OCI-M1 (cell line): ENCODE measurements at regions not wholly inside any gene's neighbourhood (a gene's known extent, or its start where the extent isn't known, plus 50 kb on each side); places are given as distances from the start of the nearest gene placed in this dataset.

Source experiments
- DNase-seq: peaks from one replicate; lab custom pipeline; 2025; lab: John Stamatoyannopoulos, UW

DNA sequence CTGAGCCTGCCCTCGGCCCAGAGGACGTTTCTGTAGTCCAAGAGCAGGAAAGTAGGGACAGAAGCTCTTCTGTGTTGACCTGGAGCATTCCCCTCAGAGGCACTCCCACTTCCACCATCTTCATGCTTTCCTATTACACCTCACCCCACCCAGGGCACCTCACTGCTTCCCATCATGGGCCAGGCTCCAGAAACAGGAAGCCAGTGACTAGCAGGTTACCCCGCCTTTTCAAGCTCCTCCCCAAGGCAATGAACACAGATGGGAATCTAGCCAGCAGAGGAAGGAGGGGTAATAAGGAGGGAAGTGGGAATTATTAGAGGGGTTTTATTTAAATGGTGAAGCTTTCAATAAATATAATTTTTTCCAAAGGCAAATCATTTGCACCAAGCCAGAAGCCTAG, 308.8 kb upstream of the MGAT5 start:
- DNase-seq, result no peak

DNA sequence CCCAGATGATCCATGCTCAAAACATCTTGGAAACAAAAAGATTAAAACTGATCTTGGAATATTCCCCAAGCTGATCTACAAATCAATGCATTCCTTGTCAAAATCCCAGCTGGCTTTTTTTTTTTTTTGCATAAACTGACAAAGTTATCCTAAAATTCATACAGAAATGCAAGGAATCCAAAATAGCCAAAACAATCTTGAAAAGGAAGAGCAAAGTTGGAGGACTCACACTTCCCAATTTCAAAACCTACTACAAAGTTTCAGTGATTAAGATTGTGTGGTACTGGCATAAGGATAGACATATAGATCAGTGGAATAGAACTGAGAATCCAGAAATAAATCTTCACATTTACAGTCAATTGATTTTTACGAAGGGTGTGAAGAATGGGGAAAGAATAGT, 306.8 kb upstream of the MGAT5 start:
- DNase-seq, result no peak

DNA sequence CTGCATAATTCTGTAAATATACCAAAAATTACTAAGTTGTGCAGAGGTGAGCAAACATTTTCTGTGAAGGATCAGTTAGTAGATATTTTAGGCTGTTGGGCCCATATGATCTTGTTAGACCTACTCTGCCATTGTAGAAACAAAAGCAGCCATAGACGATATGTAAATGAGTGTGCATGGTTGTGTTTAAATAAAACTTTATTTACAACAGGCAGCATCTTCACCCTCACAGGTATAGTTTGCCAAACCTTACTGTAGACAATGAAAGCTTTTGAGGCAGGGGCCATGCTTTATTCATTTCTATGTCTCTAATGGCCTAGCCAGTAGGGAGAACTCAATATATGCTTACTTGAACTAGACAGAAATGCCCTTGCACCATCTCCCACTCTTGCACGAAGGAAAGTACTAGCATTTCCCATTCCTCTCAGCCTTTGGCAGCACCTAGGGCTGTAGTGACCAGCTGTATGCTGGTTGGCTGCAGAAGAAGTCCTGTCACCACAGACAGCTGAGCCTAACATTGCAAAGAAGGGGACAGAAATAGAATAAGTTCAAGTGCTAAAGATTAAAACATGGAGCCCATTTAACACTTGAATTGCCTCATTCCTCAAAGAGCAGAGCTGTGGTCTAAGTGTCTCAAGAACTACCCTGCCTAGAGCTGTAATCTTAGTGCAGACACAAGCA, 305.1 kb upstream of the MGAT5 start:
- DNase-seq, result no peak

DNA sequence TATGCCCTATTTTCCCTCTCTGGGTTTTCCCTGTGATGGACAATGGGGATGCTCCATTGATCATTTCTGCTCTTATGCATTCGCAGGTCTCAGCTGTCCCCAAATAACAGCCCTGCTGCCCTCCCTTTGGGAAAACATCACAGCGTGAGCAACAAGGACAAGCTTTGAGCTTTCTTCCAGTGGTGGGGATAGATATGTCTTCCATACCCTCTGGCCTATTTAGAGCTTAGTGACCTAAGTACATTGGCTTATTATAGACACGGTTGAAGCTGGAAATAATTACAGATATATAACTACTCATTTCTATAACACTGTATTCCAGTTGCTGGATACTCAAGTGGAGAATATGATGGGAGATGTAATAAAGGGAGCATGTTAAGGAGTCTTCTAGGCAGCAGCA, 304.3 kb upstream of the MGAT5 start:
- no peak for DNase-seq

DNA sequence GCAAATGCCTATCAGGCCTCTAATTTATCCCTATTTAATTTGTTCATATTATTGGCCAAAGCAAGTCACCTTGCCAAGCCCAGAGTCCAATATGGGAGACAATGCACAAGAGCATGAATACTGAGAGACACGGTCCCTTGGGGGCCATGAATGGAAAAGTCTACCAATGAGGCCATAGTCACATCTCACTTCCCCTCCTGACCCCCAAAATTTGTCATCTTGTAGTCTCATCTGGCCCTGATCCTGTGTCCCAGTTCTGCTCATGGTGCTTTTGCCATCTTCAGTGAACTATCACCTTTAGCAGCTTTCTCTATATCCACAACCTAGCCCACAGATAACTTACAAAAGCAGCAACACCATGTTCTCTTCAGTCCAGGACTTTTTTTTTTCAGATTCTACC, 302.7 kb upstream of the MGAT5 start:
- no peak for DNase-seq

DNA sequence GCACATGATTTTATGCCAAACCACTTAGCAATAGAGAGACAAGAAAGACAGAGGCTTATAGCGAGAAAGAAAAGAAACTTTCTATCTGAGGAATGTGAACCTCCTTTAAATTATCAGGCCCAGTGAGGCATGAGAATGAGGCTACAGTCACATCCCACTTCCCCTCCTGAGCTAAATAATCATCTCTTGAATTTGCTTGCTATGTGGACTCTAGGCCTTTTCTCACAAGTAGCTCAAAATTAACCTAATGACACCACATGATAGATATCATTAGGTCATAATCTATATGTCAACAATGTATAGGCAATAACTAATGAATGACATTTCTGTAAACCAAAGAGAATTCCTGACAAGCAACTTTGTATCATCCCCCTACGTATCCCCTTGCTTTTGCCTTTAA, 301.5 kb upstream of the MGAT5 start:
- no peak for DNase-seq

DNA sequence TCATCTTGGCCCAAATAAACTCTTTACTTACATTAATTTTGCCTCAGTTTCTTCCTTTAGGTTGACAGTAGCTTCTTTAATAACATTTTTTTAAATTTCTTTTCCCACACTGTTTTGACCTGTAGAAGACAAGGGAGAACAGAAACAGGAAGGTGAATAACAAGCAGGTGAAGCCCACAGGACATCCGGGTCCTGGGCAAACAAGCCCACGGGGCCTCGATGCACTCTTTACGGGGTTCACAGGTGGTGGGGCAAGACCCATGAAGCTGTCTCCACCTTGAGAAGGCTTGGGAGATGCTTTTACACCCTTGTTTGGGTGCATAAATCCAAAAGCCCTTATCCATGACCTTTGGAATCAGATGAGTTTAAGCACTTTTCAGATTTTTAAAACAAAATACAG, 301.0 kb upstream of the MGAT5 start:
- DNase-seq, result no peak

DNA sequence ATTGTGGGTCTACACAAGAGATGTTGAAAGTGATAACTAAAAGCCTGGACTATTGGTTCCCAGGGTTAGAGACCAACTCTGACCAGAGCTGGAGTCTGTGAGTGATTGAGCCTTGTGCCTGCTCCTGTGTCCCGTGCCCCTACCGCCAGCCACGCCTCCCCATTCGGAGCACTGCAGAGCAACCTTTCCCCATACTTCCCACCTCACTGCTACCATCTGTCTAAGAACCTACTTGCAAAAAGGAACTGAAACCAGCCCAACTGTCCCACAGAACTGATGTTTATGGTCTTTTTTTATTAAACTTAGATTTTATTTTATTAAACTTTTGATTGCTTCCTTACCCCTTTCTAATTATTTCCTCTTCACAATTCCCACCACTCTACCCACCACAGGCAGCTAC, 300.3 kb upstream of the MGAT5 start:
- no peak for DNase-seq

DNA sequence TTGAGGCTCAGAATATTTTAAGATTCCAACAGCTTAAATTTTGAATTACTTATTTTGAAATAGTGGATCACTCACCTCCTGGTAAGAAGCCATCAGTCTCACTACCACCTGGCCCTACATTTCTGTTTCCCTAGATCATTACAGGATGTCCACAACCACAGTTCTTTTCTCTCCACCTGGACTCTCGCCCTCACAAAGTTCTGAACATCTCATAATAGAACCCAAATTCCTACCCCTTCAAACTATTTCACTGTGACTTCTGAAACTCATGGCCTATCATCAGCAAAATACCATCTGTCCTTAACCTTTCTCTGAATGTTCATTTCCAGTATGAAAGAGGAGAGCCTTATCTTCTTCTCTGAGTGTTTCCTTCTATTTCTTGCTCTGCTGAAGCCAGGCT, 299.2 kb upstream of the MGAT5 start:
- no peak for DNase-seq

DNA sequence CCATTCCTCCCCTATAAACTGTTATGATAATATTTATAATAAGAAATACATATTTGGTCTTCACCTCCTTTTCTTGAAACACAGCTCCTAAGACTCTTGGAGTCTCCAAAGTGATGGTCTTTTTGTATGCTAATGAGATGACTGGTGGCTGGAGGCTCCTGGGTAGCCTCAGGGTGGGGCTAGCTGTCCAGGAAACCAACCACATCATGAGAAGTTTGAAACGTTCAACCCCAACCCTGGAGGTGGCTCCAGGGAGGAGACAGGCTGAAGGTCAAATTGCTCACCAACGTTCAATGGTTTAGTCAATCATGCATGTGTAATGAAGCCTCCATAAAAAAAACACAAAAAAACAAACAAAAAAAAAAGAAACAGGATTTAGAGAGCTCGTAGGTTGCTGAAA, 298.7 kb upstream of the MGAT5 start:
- no peak for DNase-seq

DNA sequence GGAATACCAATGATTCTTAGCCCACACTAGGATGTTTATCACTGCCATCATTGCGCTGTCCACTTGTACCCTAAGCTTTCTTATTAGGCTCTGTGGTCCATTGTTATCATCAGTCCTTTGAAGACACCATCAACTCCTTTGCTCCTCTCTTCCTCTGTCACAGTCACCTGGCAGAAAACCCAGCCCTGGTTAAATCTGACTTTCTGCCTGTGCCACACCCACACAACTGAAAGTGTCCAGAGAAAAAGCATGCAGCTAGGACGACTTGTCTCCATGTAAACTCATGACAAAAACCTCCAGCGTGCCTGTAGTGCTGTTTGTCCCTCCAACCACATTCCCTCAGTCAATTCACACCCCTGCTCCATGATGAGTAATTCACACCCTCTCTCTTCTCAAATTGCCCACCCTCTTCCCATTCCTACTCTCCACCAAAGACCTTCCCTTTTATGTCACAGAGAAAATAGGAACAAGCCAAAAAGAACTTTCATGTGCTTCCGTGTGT, 297.4 kb upstream of the MGAT5 start:
- no peak for DNase-seq

DNA sequence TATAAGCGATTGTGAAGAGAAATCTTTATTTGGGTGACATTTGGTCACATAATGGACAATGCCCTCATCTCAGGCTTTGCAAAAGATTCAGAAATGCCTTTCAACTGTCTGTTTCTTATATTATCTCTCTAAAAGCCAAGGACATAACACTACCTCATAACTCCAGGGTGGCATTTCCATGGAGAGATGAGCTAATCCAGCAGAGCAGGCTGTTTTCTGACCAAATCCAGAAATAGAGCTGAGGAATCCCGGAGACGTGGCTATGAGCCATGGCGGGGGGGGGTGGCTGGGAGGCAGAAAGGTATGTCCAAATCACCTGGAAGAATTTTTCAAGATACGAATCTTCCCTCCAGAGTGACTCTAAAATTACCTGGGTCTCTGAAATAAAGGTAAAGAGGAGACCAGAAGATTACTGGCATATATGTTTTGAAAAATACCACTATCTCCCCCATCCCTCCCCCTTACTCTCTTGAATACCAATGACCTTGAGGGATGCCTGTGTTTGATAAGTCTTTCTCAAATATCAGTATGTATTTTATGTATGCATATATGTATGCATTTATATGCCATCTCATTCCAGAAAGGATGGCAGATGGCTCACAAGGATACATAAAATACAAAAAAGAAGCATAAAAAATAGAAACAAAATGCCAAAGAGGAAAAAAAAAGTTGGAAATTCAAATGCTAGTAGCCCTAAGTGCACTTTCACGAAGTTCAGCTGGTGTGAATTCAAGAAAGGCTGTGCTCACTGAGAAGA, 296.0 kb upstream of the MGAT5 start:
- no peak for DNase-seq

DNA sequence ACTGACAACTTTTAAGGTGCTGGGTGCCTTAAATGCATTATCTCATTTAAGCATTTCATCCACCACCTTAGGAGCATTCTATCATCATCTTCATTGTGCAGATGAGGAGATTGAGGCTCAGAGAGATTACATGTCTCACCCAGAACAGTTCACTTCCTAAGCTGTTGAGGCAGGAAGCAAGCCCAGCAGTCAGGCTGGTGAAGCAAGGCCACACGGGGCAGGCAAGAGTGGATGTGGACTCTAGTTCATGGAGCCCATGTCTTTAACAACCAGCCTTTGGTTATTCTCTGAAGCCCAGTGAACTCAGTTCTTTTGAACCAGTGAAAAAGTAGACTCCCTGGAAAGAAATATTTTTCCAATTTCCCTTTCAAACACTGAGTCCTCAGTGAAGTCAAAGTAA, 294.8 kb upstream of the MGAT5 start:
- DNase-seq, result no peak

DNA sequence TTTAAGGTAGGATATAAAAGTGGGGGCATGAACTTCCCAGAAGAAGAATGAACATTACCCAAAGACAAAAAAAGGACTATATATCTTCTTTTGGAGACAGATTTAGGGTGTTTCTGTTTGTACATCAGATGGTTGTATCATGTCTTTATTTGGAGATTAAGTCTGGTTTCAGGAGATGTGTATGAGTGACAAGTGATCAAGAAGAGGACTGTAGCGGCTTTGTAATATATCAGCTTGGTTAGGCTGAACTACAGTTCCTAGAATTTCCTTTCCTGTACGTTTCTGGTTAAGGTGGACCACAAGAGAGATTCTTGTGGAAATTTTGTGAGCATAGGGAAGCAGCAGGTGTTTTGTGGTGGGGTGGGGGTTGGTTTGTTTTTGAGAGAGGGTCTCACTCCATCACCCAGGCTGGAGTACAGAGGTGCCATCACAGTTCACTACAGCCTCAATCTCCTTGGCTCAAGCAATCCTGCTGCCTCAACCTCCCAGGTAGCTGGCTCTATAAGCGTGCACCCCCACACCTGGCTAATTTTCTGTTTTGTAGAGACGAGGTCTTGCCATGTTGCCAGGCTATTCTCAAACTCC, 287.1 kb upstream of the MGAT5 start:
- DNase-seq, result no peak

DNA sequence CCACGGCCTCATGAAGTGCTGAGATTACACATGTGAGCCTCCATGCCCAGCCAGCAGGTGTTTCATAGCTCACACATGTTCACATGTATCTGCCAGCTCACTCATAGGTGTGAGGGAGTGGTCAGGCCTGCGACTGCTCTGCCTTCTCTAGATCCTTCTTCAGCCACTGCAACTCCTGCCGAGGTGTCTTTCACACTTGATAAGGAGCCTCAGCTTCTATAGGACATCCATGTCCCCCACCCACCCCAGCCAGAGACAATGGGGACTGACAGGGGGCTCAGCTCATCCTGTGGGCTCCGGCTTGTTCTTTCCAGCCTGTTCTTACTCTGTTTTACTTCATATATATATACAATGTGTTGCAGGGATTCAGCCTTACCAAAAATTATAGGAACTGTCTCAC, 286.5 kb upstream of the MGAT5 start:
- no peak for DNase-seq

DNA sequence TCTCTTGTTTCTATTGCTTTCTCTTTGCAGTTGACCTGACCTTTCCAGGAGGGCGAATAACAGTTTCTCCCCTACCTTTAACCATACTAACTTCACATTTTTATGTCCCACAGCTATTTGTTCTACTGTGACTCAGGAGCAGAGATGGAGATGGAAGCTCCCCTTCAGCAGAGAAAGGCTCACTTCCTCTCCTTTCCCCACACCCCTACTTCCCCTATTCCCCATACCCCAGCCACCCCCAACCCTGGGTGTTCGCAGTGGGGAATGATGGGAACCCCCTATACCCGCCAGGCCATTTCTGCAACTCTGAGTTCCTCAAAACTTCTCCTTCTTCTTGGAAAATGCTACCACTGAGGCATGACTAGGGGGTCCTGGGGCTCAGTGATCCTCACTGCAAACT, 285.4 kb upstream of the MGAT5 start:
- no peak for DNase-seq

DNA sequence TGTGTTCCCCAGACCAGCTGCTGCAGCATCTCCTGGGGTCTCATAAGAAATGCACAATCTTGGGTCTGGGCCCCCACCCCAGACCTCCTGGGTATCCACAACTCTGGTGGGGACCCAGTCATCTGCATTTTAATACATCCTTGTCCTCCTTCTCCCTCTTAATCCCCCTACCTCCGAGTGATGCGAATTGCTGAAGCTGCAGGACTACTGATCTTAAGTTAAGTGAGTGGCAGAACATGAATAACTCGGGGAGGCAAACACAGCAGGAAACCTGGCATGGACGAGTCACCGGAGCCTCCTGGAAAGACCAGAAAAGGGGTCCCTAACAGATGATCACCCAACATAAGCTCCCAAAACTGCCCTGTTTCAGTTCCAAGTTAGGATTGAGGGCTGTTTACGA, 283.2 kb upstream of the MGAT5 start:
- DNase-seq, result no peak

DNA sequence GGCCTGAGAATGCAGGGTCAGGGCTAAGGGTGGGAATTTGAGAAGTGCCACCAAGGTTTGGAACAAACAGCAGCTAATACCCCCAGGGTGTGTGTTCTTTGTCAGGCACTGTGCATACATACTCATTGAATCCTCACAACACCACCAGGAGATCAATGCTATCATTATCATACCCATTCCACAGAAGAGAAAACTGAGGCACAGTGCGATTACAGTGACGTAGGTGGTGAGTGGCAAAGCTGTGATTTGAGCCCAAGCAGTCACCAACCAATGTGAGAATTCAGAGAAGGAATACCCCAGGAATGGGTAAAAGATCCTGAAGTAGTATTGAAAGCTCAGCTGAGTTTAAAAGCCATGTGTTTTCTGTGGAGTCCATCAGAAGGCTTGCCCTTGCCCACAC, 281.6 kb upstream of the MGAT5 start:
- DNase-seq, result no peak

DNA sequence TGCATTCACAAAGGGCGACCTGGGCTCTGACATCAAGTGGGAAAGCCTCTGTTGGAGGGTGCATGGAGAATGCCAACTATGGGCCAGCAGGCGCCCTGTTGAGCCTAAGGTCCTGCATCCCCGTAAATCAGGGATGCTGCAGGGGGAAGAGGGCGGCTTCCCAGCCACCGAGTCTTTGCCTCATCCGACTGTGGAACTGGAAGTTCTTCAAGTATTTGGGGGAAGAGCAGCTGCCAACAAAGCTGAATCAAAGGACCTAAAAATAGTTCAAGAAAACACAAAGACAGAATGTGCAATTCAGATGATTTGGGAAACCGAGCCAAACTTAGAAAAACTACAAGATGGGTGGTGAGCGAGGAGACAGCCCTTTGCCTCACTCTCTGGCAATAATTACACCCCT, 281.1 kb upstream of the MGAT5 start:
- DNase-seq, result no peak

DNA sequence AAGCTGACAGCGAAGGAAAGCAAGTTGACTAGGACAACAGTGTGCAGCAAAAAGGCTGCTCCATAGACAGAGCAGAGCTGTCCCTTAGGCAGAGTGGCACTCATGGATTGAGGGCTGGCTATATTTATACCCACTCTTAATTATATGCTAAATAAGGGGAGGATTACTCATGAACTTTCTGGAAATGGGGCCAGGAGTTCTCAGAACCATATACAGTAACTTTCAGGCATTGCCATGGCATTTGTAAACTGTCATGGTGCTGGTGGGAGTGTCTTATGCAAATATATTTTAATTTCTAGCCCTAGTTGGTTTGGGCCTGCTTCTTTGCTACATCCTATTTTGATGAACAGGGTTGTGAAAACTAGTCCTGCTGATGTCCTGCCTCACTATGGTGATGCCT, 279.5 kb upstream of the MGAT5 start:
- DNase-seq, result no peak

DNA sequence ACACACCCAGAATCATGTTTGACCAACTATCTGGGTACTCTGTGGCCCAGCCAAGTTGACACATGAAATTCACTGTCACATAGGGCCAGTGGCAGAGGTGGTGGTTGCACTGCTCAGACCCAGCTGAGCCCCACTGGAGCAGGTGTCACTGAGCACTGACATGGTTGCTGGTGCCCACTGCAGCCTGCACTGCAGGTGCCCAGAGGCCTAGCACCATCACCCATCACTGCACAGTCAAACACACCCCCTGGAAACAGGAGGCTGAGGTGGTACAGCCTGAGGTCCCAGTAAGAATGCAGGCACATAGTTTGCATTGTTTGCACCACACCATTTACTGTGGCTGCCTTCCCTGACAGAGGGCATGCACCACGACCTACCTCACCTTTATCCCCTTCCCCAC, 278.7 kb upstream of the MGAT5 start:
- DNase-seq, result no peak

DNA sequence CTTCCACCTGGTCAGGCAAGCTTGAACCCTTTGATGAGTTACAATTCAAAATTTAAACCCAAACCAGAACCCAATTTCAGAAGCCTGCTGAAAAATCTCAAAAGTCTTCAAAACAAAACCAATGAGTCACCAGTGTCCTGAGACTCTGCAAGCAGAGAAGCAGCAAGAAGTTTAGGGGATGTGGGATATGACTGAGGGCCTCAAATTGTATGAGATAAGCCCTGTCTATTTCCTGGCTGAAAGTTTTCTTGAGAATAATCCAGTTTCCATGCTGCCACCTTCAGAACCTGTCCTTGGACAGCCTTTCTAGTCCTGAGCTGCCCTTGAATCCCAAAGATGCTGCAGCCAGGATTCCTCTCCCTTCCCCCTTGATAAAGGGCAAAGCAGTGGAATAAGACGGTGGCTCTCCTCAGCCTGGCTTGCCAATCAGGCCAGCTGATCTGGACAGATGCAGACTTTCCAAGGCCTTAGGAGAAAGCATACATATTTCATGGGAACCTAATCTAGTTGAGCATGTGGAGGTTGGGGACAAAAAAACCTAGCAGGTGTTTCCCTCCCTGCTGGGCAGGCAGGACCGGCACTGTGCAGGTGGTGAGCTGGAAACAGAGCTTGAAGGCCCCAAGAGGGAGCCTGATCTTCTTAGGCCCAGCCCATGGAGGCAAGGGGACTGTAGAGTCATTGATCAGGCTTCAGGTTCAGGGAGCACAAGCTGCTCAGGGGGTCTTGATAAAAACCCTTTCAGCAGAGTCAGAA, 278.0 kb upstream of the MGAT5 start:
- DNase-seq, result no peak

DNA sequence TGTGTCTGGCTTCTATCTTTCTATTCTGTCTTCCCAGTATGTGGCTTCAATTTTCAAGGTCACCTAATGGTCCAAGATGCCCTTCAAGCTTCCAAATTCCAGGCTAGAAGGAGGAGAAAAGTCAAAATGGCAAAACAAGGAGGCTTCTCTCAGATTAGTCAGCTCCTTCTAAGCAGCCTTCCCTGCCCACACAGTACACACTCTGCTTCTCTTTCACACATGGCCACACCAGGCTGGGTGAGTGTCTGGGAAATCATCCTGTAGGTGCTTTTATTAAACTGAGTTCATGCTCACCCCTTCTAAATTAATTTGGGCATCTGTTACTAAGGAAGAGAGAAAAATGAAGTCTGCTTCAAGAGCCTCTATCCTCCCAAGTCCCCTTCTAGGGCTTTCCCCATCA, 277.2 kb upstream of the MGAT5 start:
- no peak for DNase-seq
